ENCODE measurements at regions not wholly inside any gene's neighbourhood (a gene's known extent, or its start where the extent isn't known, plus 50 kb on each side); places are given as distances from the start of the nearest gene placed in this dataset.

- no peak for FAIRE-seq
- no peak overlapping the region for H3K4me3 ChIP-seq (ENCODE audit: low read depth, low read length)
- no peaks in the 10 kb centered on the region for H3K36me3 ChIP-seq (ENCODE audit: control insufficient read depth, insufficient read depth, low read length)
- TF ChIP-seq CTCF (IDR thresholded peaks at IDR 0.05; ENCODE audit: insufficient read depth, low read length, severe bottlenecking), result no peak
- no peak for DNase-seq (ENCODE audit: low read depth)
- no peaks in the 10 kb centered on the region for H3K27me3 ChIP-seq (ENCODE audit: control insufficient read depth, insufficient read depth, low read length)
Observed at GRCh38 chr1:97006044-97006661, 284.6 kb downstream of the PTBP2 start.

DNA sequence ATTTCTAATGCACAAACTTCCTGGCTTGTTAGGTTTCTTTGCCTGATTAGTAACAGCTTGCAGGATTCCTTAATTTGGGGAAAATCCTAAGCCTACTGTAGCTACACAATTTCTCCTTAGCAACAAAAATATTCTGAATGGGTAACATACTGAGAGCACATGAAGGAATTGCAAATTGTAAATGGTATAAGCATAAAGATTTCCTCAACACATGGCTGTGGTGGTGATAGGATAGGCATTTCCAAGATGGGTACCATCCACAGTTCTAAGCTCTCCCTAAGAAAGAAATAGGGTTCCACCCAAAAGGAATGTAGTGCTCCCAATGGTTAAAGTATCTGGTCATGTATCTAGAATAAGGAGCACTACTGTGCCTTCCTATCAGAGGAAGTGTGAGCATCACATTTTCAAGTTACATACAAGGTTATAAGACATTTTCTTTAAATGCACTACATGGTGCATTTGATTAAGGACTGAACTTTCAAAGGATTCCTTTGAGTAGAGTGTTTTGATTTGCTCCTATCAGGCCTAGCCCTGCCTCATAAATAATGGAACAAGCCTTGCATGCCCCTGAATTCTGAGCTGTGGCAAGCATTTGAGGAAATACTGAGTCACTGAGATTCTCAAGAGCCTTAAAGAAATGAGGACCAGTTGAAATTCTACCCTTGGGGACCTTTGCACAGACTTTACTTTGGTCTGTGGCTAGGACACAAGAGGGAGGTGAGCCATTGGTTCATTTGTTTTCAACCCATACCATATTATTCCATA lies 286.4 kb downstream of the PTBP2 start:
- Histone ChIP-seq H3K36me3 (ENCODE audit: control insufficient read depth, insufficient read depth, low read length) (no peaks in the 10 kb centered on the region), H3K4me3 (ENCODE audit: low read depth, low read length) (no peak overlapping the region), H3K27me3 (ENCODE audit: control insufficient read depth, insufficient read depth, low read length) (no peaks in the 10 kb centered on the region)
- DNase-seq (ENCODE audit: low read depth), result no peak
- no peak for TF ChIP-seq CTCF (IDR thresholded peaks at IDR 0.05; ENCODE audit: insufficient read depth, low read length, severe bottlenecking)
- no peak for FAIRE-seq

- H3K4me3 ChIP-seq (ENCODE audit: low read depth, low read length), result no peak overlapping the region
- TF ChIP-seq CTCF (IDR thresholded peaks at IDR 0.05; ENCODE audit: insufficient read depth, low read length, severe bottlenecking), result no peak
- H3K36me3 ChIP-seq (ENCODE audit: control insufficient read depth, insufficient read depth, low read length), result no peaks in the 10 kb centered on the region
- no peaks in the 10 kb centered on the region for H3K27me3 ChIP-seq (ENCODE audit: control insufficient read depth, insufficient read depth, low read length)
- FAIRE-seq (no peak), DNase-seq (ENCODE audit: low read depth) (no peak)
Observed at GRCh38 chr1:97010566-97011264, 289.1 kb downstream of the PTBP2 start.

DNA sequence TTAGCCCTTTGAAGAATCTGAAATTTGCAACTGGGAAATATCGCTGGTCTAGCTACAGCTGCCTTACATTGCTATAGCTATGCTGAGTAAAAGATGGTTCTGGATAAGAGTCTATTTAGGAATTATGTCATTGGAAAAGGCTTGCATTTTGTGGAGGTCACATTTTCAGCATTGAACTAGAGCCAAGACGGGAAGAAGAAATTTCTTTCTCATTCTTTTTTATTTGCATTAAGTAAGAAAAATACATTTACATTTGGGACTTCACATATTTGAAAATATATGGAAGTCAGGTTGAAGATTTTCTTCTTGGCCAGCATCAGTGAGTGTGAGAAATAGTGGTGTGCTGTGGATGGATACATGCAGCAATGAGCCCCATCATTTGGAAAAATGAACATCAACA lies 291.6 kb downstream of the PTBP2 start:
- no peak for TF ChIP-seq CTCF (IDR thresholded peaks at IDR 0.05; ENCODE audit: insufficient read depth, low read length, severe bottlenecking)
- Histone ChIP-seq H3K4me3 (ENCODE audit: low read depth, low read length) (no peak overlapping the region), H3K27me3 (ENCODE audit: control insufficient read depth, insufficient read depth, low read length) (no peaks in the 10 kb centered on the region), H3K36me3 (ENCODE audit: control insufficient read depth, insufficient read depth, low read length) (no peaks in the 10 kb centered on the region)
- FAIRE-seq (no peak), DNase-seq (ENCODE audit: low read depth) (no peak)

DNA sequence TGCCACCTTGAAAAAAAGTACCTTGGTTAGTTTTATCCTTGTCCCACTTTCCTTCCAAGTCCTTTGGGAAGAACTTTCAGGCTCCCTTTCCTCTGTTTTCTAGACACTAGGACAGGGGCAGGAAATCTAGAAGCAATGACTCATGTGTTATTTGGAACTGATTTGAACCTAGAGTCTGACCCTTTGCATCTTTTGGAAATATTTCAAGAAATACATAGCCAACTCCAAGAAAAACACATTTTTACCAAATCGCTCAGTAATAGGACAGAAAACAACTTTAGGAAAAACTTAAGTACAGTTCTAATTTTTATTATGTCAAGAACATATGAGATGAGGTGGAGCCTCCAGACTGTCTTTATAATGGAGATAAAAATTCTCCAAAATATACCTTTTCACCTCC lies 292.4 kb downstream of the PTBP2 start:
- no peaks in the 10 kb centered on the region for H3K36me3 ChIP-seq (ENCODE audit: control insufficient read depth, insufficient read depth, low read length)
- TF ChIP-seq CTCF (IDR thresholded peaks at IDR 0.05; ENCODE audit: insufficient read depth, low read length, severe bottlenecking), result no peak
- DNase-seq (ENCODE audit: low read depth) (no peak), FAIRE-seq (no peak)
- no peaks in the 10 kb centered on the region for H3K27me3 ChIP-seq (ENCODE audit: control insufficient read depth, insufficient read depth, low read length)
- no peak overlapping the region for H3K4me3 ChIP-seq (ENCODE audit: low read depth, low read length)
